ENCODE measurements at regions not wholly inside any gene's neighbourhood (a gene's known extent, or its start where the extent isn't known, plus 50 kb on each side); places are given as distances from the start of the nearest gene placed in this dataset.

- H3K4me3 Mint-ChIP-seq, result no peak overlapping the region
- no peaks in the 10 kb centered on the region for H3K9me3 Mint-ChIP-seq
- no peak overlapping the region for H3K27ac Mint-ChIP-seq
- intact Hi-C loops (cut with micrococcal nuclease), result loop anchor here (10.0 kb wide), 2 partner anchors 303 to 527 kb away; partner anchors contain the start of gene GMNN
- H3K36me3 Mint-ChIP-seq (ENCODE audit: low read depth), result peaks cover 28% of the 10 kb centered on the region
- H3K27me3 Mint-ChIP-seq, result no peaks in the 10 kb centered on the region
- no peaks in the 10 kb centered on the region for H3K4me1 Mint-ChIP-seq (ENCODE audit: low read depth)
Measured at GRCh38 chr6:25078141-25078540, 142.4 kb upstream of the RIPOR2 start.

- intact Hi-C loops (cut with micrococcal nuclease), result no loop called here
- Mint-ChIP-seq H3K27me3 (no peaks in the 10 kb centered on the region), H3K9me3 (no peaks in the 10 kb centered on the region), H3K4me3 (no peak overlapping the region), H3K4me1 (ENCODE audit: low read depth) (no peaks in the 10 kb centered on the region), H3K27ac (no peak overlapping the region), H3K36me3 (ENCODE audit: low read depth) (peaks cover 39% of the 10 kb centered on the region)
Measured at GRCh38 chr6:25083784-25084507, 148.2 kb upstream of the RIPOR2 start.

- Mint-ChIP-seq H3K27ac (no peak overlapping the region), H3K9me3 (no peaks in the 10 kb centered on the region), H3K4me1 (ENCODE audit: low read depth) (no peaks in the 10 kb centered on the region), H3K4me3 (no peak overlapping the region), H3K27me3 (no peaks in the 10 kb centered on the region), H3K36me3 (ENCODE audit: low read depth) (peaks cover 38% of the 10 kb centered on the region)
- intact Hi-C loops (cut with micrococcal nuclease), result no loop called here
Measured at GRCh38 chr6:25084508-25084833, 148.7 kb upstream of the RIPOR2 start.

- no peak overlapping the region for H3K27ac Mint-ChIP-seq
- no peak overlapping the region for H3K4me3 Mint-ChIP-seq
- no peaks in the 10 kb centered on the region for H3K27me3 Mint-ChIP-seq
- no peaks in the 10 kb centered on the region for H3K9me3 Mint-ChIP-seq
- H3K4me1 Mint-ChIP-seq (ENCODE audit: low read depth), result no peaks in the 10 kb centered on the region
- intact Hi-C loops (cut with micrococcal nuclease), result no loop called here
- peaks cover 32% of the 10 kb centered on the region for H3K36me3 Mint-ChIP-seq (ENCODE audit: low read depth)
Measured at GRCh38 chr6:25085756-25086155, 150.0 kb upstream of the RIPOR2 start.

- H3K4me3 Mint-ChIP-seq, result no peak overlapping the region
Measured at GRCh38 chr6:25086500-25087091, 150.8 kb upstream of the RIPOR2 start.

GRCh38 chr6:25088513-25088912 lies 152.8 kb upstream of the RIPOR2 start:
- peaks cover 38% of the 10 kb centered on the region for H3K36me3 Mint-ChIP-seq (ENCODE audit: low read depth)
- intact Hi-C loops (cut with micrococcal nuclease), result no loop called here
- H3K4me1 Mint-ChIP-seq (ENCODE audit: low read depth), result no peaks in the 10 kb centered on the region
- no peaks in the 10 kb centered on the region for H3K27me3 Mint-ChIP-seq
- no peaks in the 10 kb centered on the region for H3K9me3 Mint-ChIP-seq
- H3K4me3 Mint-ChIP-seq, result no peak overlapping the region
- H3K27ac Mint-ChIP-seq, result no peak overlapping the region

More at GRCh38 chr6:25086500-25087091, 150.8 kb upstream of the RIPOR2 start:
- no peaks in the 10 kb centered on the region for H3K4me1 Mint-ChIP-seq (ENCODE audit: low read depth)
- peaks cover 36% of the 10 kb centered on the region for H3K36me3 Mint-ChIP-seq (ENCODE audit: low read depth)
- no peaks in the 10 kb centered on the region for H3K27me3 Mint-ChIP-seq
- intact Hi-C loops (cut with micrococcal nuclease), result no loop called here
- no peak overlapping the region for H3K27ac Mint-ChIP-seq
- H3K9me3 Mint-ChIP-seq, result no peaks in the 10 kb centered on the region

GRCh38 chr6:25089442-25089841 lies 153.7 kb upstream of the RIPOR2 start:
- Mint-ChIP-seq H3K27me3 (no peaks in the 10 kb centered on the region), H3K36me3 (ENCODE audit: low read depth) (peaks cover 38% of the 10 kb centered on the region), H3K27ac (peak overlapping the region; percentile 47), H3K4me1 (ENCODE audit: low read depth) (no peaks in the 10 kb centered on the region), H3K9me3 (no peaks in the 10 kb centered on the region), H3K4me3 (no peak overlapping the region)
- intact Hi-C loops (cut with micrococcal nuclease), result no loop called here

- H3K36me3 Mint-ChIP-seq (ENCODE audit: low read depth), result peaks cover 79% of the 10 kb centered on the region
- no peaks in the 10 kb centered on the region for H3K9me3 Mint-ChIP-seq
- no peak overlapping the region for H3K27ac Mint-ChIP-seq
- H3K4me1 Mint-ChIP-seq (ENCODE audit: low read depth), result peaks cover 4% of the 10 kb centered on the region
- no peaks in the 10 kb centered on the region for H3K27me3 Mint-ChIP-seq
- no peak overlapping the region for H3K4me3 Mint-ChIP-seq
- intact Hi-C loops (cut with micrococcal nuclease), result no loop called here
Measured at GRCh38 chr6:25094726-25095125, 159.0 kb upstream of the RIPOR2 start.

GRCh38 chr6:25100288-25100687 lies 164.5 kb upstream of the RIPOR2 start:
- Mint-ChIP-seq H3K4me1 (ENCODE audit: low read depth) (peaks cover 5% of the 10 kb centered on the region), H3K4me3 (no peak overlapping the region), H3K27ac (no peak overlapping the region), H3K27me3 (no peaks in the 10 kb centered on the region), H3K9me3 (no peaks in the 10 kb centered on the region), H3K36me3 (ENCODE audit: low read depth) (peaks cover 81% of the 10 kb centered on the region)
- intact Hi-C loops (cut with micrococcal nuclease), result no loop called here

- Mint-ChIP-seq H3K4me1 (ENCODE audit: low read depth) (peaks cover 5% of the 10 kb centered on the region), H3K36me3 (ENCODE audit: low read depth) (peaks cover 85% of the 10 kb centered on the region), H3K4me3 (no peak overlapping the region), H3K27ac (no peak overlapping the region), H3K9me3 (no peaks in the 10 kb centered on the region), H3K27me3 (no peaks in the 10 kb centered on the region)
- intact Hi-C loops (cut with micrococcal nuclease), result no loop called here
Measured at GRCh38 chr6:25103603-25104002, 167.8 kb upstream of the RIPOR2 start.

GRCh38 chr6:25105070-25105925 lies 169.5 kb upstream of the RIPOR2 start:
- no peak overlapping the region for H3K27ac Mint-ChIP-seq
- intact Hi-C loops (cut with micrococcal nuclease), result no loop called here
- H3K4me3 Mint-ChIP-seq, result no peak overlapping the region
- H3K36me3 Mint-ChIP-seq (ENCODE audit: low read depth), result peaks cover 82% of the 10 kb centered on the region
- H3K4me1 Mint-ChIP-seq (ENCODE audit: low read depth), result no peaks in the 10 kb centered on the region
- no peaks in the 10 kb centered on the region for H3K27me3 Mint-ChIP-seq
- no peaks in the 10 kb centered on the region for H3K9me3 Mint-ChIP-seq

GRCh38 chr6:25107218-25107617 lies 171.5 kb upstream of the RIPOR2 start:
- H3K4me3 Mint-ChIP-seq, result no peak overlapping the region
- no peaks in the 10 kb centered on the region for H3K9me3 Mint-ChIP-seq
- peaks cover 80% of the 10 kb centered on the region for H3K36me3 Mint-ChIP-seq (ENCODE audit: low read depth)
- no peak overlapping the region for H3K27ac Mint-ChIP-seq
- intact Hi-C loops (cut with micrococcal nuclease), result no loop called here
- peaks cover 6% of the 10 kb centered on the region for H3K4me1 Mint-ChIP-seq (ENCODE audit: low read depth)
- no peaks in the 10 kb centered on the region for H3K27me3 Mint-ChIP-seq

- peaks cover 73% of the 10 kb centered on the region for H3K36me3 Mint-ChIP-seq (ENCODE audit: low read depth)
- H3K27me3 Mint-ChIP-seq, result no peaks in the 10 kb centered on the region
- no peak overlapping the region for H3K27ac Mint-ChIP-seq
- no peak overlapping the region for H3K4me3 Mint-ChIP-seq
- H3K4me1 Mint-ChIP-seq (ENCODE audit: low read depth), result peaks cover 18% of the 10 kb centered on the region
- intact Hi-C loops (cut with micrococcal nuclease), result loop anchor here (1.0 kb wide), 1 partner anchor 494 kb away; no protein-coding TSS in a partner anchor
- H3K9me3 Mint-ChIP-seq, result no peaks in the 10 kb centered on the region
Measured at GRCh38 chr6:25111782-25112181, 167.4 kb upstream of the CARMIL1 start.

- H3K27me3 Mint-ChIP-seq, result no peaks in the 10 kb centered on the region
- H3K9me3 Mint-ChIP-seq, result no peaks in the 10 kb centered on the region
- H3K27ac Mint-ChIP-seq, result no peak overlapping the region
- peaks cover 69% of the 10 kb centered on the region for H3K36me3 Mint-ChIP-seq (ENCODE audit: low read depth)
- H3K4me1 Mint-ChIP-seq (ENCODE audit: low read depth), result peaks cover 18% of the 10 kb centered on the region
- H3K4me3 Mint-ChIP-seq, result no peak overlapping the region
- intact Hi-C loops (cut with micrococcal nuclease), result loop anchor here (1.0 kb wide), 1 partner anchor 493 kb away; no protein-coding TSS in a partner anchor
Measured at GRCh38 chr6:25112322-25112773, 166.8 kb upstream of the CARMIL1 start.

Data from dendritic cell treated with granulocyte-macrophage colony-stimulating factor and Interleukin-4, amounts not matched to agents 40 ng/mL and 50 ng/mL, for 4 days (primary cell).